Hematopoietic multipotent progenitor cell treated with erythropoietin and hydrocortisone succinate and interleukin-3 and kit ligand, for 17 days (in vitro differentiated cells): ENCODE measurements at regions not wholly inside any gene's neighbourhood (a gene's known extent, or its start where the extent isn't known, plus 50 kb on each side); places are given as distances from the start of the nearest gene placed in this dataset.
"Not testable (repeated sequence)": the region's sequence is repeated elsewhere in the genome, so short reads cannot be mapped to it uniquely, and the experiment has no call there.

Source experiments
- DNase-seq: peaks from one replicate; pipeline ENCODE4 v3.0.0-alpha.2; 2015; ENCODE audit warnings: low spot score

DNA sequence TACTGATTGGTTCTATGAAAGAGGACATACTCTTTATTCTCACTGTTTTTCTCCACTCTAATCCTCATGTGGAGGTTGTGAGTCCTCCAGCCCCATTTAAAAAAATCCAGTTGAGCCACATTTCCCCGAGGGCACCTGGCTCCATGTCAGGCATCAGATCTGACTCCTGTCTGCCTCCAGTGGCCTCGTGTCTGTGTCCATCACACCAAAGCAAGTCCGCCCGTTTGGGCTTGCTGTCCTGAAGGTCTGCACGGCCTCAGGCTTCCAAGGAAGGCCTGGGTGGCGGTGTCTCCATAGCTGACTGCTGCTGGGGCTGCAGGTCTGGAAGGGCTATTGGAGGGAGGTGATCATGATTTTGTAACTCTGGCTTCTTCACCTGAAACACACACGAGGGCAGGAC, 233.4 kb upstream of the PLGLB2 start:
- DNase-seq: not testable (repeated sequence)

- DNase-seq: peak; percentile 43
These were observed 232.7 kb upstream of the PLGLB2 start for GRCh38 chr2:87515226-87515625.

GRCh38 chr2:87515875-87516274, 232.0 kb upstream of the PLGLB2 start:
- DNase-seq: not testable (repeated sequence)

GRCh38 chr2:87516369-87516967, 231.4 kb upstream of the PLGLB2 start:
- peak; percentile 95 for DNase-seq

DNA sequence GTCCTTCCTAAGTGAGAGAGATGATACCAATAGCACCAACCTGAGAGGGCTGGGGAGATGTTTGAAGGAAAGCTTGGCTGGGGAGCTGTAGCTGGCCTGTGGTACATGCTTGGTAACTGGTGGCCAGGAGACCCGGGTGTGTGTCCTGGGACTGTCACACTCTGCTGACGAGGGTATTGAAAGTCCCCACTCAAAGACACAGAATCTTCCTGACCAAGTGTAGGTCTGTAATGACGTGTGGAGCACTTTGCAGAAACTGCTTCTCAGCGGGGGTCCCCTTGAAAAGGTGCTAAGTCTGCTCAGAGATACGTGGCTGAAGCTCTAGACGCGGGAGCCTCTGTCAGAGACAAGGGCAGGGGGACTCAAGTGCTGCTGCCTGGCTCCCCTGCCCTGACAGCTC, 230.4 kb upstream of the PLGLB2 start:
- DNase-seq: peak; percentile 68

GRCh38 chr2:87518066-87518465, 229.8 kb upstream of the PLGLB2 start:
- DNase-seq: peak; percentile 44

DNA sequence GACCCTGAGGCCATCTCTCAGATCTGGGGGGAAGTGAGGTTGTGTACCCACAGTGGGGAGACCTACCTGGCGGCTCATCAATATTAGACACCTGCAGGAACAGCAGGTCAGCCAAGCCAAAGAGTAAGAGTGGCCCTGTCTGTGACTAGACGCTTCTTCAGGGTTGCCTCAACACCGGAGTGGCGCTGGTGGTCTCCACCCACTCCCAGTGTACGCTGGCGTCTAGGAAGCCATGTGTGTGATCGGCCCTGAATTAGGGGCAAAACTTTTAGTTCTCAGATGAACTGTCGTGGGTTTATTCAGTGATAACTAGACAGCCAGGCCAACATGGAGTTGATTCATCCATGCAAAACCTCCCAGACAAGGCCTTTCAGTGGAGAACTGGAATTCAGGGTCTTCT, 229.3 kb upstream of the PLGLB2 start:
- peak; percentile 13 for DNase-seq

- DNase-seq: peak; percentile 3
These were observed 228.5 kb upstream of the PLGLB2 start for GRCh38 chr2:87519158-87520011.

- not testable (repeated sequence) for DNase-seq
These were observed 226.8 kb upstream of the PLGLB2 start for GRCh38 chr2:87521057-87521456.

DNA sequence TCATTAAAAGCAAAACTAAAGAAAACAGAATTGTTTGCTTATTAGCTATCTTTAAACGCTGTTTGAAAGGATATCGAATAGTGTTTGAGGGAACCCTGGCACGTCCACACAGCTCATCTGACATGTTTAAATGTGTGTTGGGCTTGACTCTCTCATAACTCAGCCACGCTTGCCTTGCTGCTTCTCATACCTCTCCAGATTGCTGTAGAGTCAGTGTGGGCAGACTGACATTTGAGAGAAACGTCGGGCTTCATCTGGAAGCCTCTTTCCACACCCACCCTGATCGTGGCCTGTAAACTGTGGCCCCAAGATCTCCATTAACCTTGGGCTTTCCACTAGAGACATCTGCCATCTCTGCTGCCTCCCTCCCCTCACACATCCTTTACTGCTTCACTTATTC, 226.4 kb upstream of the PLGLB2 start:
- not testable (repeated sequence) for DNase-seq

- DNase-seq: not testable (repeated sequence)
These were observed 223.2 kb upstream of the PLGLB2 start for GRCh38 chr2:87524619-87525188.

- not testable (repeated sequence) for DNase-seq
These were observed 222.3 kb upstream of the PLGLB2 start for GRCh38 chr2:87525497-87525991.

DNA sequence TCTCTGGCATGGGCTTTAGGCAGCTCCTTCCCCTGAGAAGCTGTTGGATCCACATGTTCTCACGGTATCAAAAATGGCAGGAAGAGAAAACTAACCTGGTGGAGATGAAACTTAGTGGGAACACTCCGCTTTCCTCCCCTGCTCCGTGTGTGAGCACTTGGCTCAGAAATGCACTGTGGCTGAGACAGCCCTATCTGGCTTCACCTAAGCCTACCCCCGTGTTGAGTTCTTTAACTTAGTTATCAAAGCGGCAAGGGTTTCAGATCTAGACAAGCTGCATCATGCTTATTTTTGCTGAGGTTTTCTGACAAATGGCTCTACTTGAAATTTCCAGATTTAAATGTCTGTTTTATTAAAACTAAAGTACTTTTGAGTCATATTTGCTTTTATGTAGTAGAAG, 221.6 kb upstream of the PLGLB2 start:
- not testable (repeated sequence) for DNase-seq

- peak; percentile 5 for DNase-seq
These were observed 215.7 kb upstream of the PLGLB2 start for GRCh38 chr2:87531968-87532715.

- peak; percentile 10 for DNase-seq
These were observed 214.3 kb upstream of the PLGLB2 start for GRCh38 chr2:87533390-87534272.

- DNase-seq: not testable (repeated sequence)
These were observed 213.5 kb upstream of the PLGLB2 start for GRCh38 chr2:87534273-87534889.

DNA sequence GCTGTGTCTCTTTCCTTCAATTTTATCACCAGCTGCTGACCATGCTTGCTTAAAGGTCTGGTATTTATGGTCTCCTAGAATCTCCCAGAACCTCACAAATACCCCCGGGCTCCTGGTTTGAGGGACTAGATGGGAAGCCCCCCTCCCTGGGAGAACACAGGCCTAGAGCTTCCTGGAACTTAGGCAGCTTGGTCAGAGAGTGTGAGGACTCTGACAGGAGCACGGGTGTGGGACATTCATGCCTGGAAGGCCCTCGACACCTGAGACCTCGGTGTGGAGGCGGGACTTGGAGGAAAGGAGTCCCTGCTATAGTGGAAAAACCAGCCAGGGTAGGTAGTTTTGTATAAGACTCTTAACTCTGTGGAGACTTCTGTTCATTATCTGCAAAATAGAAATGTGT, 211.5 kb upstream of the PLGLB2 start:
- peak; percentile 2 for DNase-seq

DNA sequence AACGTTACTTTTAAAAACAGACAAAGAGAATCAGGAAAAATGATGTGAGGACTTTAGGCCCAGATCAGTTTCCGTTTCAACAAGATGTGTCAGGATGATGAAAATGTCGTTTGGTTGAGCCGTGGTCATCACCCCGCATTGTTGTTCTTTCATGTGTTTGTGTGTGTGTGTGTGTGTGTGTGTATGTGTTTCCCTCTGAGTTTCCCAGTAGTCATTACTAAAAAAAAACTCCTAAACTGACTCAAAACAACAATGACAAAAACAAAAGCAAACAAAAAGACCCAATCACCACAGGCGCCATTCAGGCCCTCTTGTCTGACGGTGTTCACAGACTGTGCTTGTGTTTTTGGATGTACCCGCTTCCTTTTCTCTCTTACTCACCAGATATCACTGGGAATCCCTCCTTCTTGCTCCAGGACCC, 210.6 kb upstream of the PLGLB2 start:
- peak; percentile 4 for DNase-seq

GRCh38 chr2:87538268-87538667, 209.6 kb upstream of the PLGLB2 start:
- DNase-seq: not testable (repeated sequence)

GRCh38 chr2:87539151-87539943, 208.5 kb upstream of the PLGLB2 start:
- DNase-seq: peak; percentile 1
